GM18511 (cell line): ENCODE measurements at regions not wholly inside any gene's neighbourhood (a gene's known extent, or its start where the extent isn't known, plus 50 kb on each side); places are given as distances from the start of the nearest gene placed in this dataset.

Experiments
- ATAC-seq: cut with Tn5 transposase; IDR thresholded peaks from one replicate; pipeline ENCODE4 v1.9.1; 2021; ENCODE audit warnings: mild to moderate bottlenecking, moderate library complexity; ENCODE audit not compliant: unreplicated experiment

DNA sequence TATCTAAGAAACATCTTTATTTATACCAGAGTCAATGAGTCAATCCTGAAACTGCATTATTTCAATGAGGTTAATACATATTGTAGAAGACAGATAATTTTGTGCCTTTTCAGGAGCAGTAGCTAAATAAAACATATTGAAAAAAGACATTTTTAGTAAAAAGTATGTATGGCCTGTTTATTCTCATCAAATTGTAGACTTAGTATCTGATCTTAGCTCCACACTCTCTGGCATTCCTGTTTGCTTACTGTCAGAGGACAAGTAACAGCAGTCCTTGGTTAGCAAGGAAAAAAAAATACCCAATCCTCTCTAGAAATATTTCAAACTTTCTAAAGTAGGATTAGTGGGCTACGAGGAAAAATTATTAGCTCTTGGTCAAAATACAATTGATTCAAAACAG is 50.5 kb upstream of the GUCY1A1 start:
- no peak for ATAC-seq

DNA sequence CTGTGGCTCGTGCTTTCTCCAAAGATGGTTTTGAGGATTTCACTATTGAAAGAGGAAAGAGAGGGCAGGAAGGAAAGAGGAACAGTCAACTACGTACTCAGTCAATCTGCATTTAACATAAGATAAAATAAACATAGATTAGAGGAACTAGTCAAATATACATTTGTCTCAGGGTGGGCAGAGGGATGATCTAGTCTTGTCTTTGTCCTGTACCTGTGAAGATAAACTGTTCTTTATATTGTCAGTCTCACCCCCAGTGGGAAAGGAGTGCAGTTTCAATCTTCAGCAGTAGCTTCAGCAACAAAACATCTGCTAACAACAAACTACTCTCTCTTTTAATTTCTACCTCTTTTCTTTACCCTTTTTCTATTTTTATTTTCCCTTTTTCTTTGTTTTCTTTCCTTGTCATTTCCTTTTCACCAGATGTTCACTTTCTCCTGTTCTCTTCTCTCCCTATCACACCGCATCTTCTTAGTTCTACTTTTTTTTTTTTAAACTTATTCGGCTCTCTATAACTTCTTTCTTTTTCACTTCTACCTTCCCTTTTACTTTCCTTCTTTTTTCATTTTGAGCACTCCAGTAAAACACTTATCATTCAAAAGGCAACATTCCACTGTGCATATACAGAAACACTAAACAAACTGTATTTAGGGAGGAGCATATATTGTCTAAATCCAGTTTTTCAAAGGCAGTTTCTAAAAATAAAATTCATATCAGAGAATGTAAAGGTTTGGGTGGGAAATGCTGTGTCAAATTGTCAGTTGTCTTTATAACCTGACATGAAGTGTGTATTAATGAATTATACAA is 51.4 kb upstream of the GUCY1A1 start:
- ATAC-seq = peak; percentile 67

DNA sequence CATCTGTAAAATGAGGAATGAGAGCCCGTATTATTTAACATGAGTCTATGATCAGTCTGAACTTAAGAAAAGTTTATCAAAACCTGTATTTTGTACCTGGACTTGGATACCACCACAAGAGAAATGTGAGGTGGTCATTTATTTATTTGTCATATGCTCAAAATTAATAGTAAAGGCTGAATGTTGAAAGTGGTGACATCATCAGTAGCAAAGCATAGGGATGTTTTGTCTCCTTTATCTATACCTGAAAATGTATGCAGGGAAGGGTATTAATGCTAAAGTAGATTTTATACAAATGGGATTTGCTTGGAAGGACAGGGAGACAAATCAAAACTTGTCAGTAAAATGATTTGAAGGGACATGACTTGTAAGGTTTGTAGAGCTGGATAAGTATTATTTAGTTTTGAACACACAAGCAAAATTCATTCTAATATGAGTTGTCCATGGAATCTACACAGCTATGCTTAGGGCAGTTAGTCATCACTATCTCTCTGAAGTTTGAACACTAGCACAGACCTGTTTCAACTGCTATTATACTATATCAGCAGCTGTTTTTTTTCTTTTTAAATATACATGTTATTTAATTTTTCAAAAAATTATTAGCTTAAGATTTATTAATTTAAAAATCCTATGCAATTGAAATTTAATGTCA is 52.4 kb upstream of the GUCY1A1 start:
- ATAC-seq = no peak

DNA sequence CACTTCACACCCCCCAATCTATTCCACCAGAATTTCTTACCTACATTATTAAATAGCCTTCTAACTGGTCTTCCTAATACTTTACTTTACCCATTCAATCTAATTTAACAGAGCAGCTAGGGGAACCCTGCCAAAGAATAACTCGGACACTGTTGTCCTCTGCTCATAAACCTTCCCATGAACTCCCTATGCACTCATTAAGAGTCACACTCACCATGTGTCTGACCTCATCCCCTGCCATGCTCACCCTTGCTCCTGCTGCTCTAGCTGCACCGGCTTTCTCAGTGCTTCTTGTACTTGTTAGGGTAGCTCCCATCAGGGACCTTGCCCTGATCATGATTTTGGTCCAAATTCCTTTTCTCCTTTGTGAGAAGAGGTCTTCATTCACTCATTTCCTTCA is 54.6 kb upstream of the GUCY1A1 start:
- ATAC-seq = no peak

DNA sequence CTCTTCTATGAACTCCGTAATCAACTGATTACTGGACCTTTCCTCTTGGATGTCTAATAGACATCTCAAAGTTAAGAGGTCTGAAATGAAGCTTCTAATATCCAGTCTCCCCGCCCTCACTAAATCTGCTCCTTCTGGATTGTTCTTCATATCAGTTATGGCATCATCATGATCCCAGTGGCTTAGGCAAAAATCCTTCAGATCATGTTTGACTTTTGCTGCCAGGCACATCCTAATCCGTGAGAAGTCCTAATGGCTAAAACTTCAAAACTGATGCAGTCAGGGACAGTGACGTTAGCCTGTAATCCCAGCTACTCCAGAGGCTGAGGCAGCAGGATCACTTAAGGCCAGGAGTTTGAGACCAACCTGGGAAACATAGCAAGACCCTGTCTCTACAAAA is 55.1 kb upstream of the GUCY1A1 start:
- ATAC-seq = no peak

DNA sequence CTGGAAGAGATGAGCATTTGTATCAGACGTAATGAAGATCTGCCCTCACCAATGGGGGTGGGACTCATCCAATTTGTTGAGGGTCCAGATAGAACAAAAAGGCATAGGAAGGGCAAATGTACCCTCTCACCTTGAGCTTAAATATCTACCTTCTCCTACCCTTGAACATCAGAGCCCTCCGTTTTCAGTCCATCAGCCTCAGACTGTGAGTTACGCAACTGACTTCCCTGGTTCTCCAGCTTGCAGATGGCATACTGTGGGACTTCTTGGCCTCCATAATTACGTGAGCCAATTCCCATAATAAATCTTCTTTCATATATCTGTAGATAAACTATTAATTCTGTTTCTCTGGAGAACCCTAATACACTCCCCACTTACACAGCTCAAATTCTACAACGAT is 56.5 kb upstream of the GUCY1A1 start:
- no peak for ATAC-seq

DNA sequence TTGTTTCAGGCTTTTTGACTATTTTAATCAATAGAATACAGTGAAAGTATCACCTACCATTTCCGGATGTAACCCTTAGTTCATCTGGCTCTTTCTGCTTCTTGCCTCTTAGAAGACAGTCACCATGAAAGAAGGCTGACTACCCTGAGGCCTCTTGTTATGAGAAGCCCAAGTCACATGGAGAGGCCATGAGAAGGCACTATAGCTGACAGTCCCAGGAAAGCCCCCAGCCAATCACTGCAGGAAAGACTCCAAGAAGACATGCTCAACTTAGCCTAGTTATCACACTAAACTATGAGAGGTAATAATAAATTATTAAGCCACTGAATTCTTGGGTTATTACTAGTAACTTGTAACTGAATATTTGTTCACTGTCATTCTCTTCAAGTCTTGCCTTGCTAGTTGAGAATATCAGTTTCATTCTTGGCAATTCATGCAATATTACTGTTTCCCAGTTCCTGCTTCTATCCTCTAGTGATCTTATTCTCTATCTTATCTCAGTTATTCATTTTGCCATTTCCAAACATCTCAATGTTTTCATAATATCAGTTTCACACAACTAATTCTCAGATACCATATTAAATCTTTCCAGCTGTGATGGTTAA is 57.1 kb upstream of the GUCY1A1 start:
- peak; percentile 74 for ATAC-seq

DNA sequence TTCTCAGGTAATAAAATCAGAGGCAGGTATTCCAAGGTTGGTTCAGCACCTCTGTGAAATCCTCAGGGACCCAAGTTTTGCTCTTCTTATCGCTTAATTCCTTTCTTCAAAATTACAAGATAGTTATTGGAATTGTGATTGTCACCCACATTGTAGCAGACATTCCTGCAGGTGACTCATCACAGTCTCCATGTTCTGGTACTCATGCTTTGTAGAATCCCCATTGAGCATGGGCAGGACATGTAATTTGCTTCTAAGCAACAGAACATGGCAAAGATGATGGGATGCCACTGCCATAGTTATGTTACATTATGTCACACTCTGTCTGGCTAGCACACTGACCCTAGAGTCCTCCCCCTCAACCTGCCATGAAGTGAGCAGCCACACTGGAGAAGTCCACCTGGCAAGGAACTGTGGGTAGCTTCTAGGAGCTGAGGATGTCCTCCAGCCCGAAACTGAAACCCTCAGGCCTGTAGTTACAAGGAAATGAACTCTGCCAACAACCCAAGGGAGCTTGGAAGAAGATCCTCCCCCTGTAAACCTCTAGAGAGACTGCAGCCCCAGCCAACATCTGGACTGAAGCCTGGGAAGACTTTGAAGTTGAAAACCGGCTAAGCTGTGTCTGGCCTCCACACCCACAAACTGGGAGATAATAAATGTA is 58.3 kb upstream of the GUCY1A1 start:
- ATAC-seq = no peak

DNA sequence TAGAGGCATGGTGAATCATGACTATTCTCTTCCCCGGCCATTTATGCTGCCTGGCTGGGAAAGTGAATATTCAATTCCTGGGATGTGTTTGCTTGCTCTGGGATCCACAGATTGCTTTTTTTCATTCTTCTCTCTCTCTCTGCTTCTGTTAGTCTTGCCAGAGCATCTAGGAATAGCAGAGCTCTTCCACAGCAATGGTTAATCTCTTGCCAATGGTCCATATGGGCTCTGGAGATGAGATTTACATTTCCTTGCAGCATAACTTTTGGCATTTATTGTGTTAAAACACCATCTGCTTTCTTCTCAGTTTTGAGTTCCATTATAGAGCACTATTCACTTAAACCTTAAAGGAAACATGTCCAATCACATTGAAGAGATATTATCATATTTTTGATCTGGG is 59.2 kb upstream of the GUCY1A1 start:
- ATAC-seq = no peak

DNA sequence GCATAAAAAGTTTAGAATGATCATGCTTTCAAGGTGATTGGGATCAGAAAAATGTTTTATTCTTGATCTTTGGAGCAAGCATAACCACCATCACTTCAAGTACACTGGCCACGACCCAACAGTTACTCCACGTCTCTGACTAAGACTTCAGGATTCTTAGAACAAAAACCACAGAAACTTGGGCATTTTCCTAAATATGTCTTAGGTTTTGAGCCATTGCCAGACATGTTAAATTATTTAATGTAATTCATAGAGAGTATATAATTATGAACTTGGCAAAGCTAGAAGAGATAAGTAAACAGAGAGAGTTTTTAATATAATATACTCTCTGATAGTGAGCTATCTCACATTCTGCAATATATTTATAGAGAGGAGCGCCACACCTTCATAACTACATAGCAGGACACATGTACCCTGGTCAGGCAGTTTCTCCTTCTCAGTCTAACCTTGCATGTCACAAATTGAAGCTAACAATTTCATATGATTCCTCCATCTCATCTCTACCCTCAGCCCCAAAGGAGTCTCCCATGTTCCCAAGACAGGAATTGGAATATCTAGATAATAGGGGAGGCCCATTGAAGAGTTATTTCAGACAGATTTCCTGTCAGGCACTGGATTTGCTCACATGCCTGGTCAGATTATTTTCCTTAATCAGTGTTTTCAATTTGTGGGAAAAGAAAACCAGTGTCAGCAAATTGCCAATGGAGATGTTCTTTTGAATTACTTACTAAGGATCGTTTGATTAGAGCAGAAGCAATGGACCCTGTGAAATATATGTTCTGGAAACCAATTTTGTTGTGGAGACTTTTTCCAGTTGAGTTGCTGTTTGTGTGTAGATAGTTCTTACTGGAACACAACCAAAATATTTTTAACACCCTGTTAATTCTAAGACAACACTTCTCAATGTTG is 61.7 kb upstream of the GUCY1A1 start:
- ATAC-seq = no peak

DNA sequence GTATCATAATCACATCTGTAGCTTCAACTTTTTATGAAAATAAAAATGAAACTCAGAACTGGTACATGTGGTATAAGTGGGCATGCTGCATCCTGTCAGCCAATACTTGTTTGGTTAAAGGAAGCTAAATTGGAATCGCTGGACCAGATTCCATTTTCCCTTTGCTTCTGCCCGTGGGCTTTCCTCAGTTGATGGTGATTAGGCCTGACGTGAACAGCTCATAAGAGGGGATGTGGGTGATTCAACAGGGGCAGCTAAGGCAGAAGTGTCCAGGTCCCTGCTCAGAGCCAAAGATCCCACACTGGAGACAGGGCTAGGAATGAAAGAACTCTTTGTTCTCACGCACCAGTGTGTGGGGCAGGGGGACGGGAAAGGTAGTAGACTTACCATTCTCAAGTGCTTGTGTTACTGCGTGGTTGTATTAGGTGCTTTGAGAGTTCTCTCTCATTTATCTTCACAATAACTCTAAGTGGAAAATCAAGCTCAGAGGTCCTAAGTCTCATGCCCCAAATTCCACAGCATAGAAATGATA is 63.2 kb upstream of the GUCY1A1 start:
- no peak for ATAC-seq

DNA sequence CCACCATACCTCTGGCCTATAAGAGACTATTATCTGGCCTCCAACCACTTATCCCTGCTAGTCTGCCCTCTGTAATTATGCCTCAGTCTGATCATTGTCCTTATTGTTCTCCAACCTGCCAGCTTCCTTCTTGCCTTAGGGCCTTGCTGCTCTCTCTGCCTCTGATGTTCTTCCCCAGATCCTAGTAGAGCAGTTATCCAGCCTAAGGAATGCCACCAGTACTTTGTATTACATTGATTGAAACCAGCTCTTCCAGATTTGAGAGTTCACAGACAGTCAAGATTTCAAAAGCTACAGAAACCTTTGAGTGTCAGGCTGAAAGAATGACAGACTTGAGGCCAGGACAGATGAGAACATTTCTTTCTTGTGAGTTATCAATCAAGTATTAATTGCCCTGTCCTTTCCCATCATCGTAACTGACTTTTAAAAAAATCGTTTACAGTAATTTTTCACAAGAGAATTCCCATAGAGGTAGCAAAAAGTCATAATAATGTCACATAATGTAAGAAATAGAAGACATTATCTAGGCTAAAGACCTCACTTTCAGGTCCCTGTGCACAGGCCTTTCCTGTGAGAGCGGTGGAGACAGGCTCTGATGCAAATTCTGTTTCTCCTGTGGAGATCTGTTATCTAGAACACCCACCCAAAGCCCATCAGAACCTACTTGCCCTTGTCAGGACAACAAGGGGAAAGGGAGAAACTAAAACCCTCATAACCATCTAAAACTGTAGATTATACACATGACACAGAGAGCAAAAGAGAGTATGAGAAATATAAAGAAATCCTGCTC is 64.1 kb upstream of the GUCY1A1 start:
- ATAC-seq = no peak

DNA sequence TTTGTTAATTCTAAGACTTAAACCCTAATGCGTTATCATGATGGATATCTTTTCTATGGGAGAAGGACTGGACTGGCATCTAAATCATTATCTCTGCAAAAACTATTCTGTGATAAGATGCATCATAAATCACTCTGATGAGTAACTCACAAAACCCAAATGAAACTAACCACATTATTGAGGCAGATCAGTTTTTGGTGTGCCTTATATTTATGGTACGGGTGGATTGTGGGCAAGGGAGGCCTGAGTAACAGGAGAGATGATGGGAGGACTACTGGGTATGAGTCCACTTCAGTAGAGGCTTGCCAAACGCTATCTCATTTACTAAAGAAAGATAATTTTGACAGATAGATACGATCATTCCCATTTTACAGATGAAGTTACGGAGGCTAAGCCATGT is 66.4 kb upstream of the GUCY1A1 start:
- ATAC-seq = no peak

DNA sequence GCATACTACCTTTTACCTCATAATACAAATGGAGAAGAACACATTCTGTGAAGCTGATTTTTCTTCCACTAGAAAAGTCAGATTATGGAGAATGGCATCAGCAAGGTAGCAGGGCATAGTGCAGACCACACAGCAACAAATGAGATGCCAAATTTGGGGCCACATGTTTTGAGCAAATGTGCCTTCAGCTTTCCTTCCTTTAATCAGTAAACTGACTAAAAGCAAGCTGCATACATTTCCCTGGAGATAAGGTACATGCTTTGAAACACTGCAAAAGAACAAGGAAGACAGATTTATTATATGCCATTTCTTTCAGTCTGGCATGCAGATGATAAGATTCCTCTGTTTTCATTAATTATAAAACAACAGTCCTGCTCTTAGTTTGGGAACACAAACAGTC is 67.1 kb upstream of the GUCY1A1 start:
- no peak for ATAC-seq

DNA sequence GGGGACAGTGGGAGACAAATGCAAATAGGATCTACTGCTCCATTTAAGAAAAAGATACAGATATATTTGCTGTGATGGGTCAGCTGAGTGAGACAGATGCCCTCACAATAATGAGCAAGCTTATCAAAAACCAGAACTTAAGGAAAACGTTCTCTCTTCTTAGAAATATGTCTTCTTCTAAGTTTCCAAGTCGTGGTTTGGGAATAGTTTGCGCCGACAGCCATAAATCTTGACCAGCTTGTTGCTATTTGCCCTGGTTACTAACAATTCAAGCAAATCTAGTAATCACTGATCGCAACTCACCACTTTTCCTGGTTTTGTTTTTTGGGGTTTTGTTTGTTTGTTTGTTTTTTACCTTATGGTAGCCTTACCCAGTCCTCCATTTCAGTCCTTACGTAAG is 67.6 kb upstream of the GUCY1A1 start:
- no peak for ATAC-seq

DNA sequence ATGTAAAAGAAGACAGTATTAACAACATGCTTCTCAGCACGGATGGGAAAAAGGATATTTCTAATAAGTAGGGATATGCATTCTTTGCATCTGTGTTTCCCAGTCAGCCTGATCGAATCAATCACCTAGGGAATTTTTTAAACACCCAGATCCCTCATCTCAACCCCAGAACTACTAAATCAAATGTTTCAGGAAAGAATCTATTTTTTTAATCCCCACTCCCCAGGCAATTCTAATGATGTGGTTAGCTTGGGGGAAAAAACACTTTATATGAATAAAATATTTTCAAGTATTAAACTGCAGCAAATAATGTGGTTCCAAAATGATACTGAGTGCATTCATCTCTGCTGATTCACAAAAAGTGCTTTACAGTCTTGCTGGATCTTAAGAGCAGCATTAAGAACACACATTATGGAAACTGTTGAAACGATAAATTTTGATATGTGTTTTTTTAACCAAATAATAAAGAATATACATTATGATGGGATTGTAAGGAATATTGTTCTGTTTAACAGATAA is 68.7 kb upstream of the GUCY1A1 start:
- ATAC-seq = no peak

DNA sequence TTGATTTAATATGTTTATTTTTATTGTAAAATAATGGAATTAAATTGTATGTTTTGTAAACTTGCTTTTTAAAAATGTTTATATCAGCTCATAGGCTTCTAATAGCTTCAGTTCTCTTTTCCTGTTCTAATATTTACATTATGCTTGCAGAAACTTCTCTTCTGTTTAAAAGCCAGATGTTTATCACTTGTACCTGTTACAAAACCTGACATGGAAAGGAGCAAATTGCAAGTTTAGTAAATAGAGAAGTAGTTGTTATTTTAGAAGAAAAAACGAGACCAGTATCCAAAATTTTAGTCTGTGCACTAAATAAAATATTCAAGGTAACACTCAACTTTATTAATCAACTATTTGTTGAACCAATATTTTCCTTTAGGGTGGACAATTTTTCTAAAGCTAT is 69.4 kb upstream of the GUCY1A1 start:
- ATAC-seq = no peak

DNA sequence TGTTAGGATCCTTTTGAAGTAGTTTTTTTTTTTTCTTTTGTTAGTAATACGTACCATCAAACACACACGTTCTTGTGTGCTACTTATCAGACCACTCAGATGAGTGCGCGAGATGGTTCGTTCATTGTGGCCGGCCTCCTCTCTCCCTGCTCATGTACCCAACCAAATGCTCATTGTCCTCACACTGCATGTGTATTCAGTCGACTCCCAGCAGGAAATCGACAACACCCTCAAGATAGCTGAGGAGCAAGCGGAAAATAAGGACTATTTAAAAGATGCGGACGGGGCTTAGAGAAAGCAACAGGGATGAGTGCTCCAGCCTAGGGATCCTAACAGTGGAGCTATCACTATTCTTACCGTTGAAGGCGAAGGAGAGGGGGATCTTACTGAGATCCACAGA is 72.9 kb upstream of the GUCY1A1 start:
- no peak for ATAC-seq

DNA sequence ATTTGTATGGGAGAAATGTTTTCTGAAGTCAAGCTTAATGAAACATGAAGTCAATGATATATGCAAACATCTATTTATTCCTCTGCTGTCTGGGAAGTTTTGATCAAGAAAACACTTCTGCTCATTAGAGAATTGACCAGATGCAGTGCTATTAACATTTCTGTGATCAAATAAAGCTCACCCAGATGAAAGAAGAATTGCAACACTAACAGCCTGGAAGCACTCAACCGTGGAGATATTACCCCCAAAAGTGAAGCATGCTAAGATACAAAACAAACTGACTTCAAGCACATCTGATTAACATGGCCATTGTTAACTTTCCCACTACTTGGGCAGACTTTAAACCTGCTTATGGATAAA is 73.7 kb upstream of the GUCY1A1 start:
- ATAC-seq = no peak
